Middle frontal gyrus (tissue), 1 donor: ENCODE measurements at regions not wholly inside any gene's neighbourhood (a gene's known extent, or its start where the extent isn't known, plus 50 kb on each side); places are given as distances from the start of the nearest gene placed in this dataset.

Experiments
- DNase-seq: peaks from one replicate; pipeline ENCODE4 v3.0.0-alpha.2; 2015; ENCODE audit warnings: low spot score; ENCODE audit errors: extremely low spot score

GRCh38 chr1:5348732-5349465 is 643.3 kb downstream of the NPHP4 start:
- DNase-seq, result no peak

- no peak for DNase-seq
Measured at GRCh38 chr1:5347726-5348125, 644.5 kb downstream of the NPHP4 start.

GRCh38 chr1:5345556-5345955 is 646.7 kb downstream of the NPHP4 start:
- no peak for DNase-seq

GRCh38 chr1:5343256-5344020 is 648.8 kb downstream of the NPHP4 start:
- DNase-seq, result no peak

- no peak for DNase-seq
Measured at GRCh38 chr1:5342830-5343229, 649.4 kb downstream of the NPHP4 start.

- DNase-seq, result no peak
Measured at GRCh38 chr1:5342172-5342571, 650.1 kb downstream of the NPHP4 start.

- no peak for DNase-seq
Measured at GRCh38 chr1:5341471-5341870, 650.8 kb downstream of the NPHP4 start.

GRCh38 chr1:5340560-5341130 is 651.6 kb downstream of the NPHP4 start:
- no peak for DNase-seq

GRCh38 chr1:5338466-5338865 is 653.8 kb downstream of the NPHP4 start:
- DNase-seq, result no peak

GRCh38 chr1:5333291-5333690 is 658.9 kb downstream of the NPHP4 start:
- DNase-seq, result no peak

- DNase-seq, result no peak
Measured at GRCh38 chr1:5331101-5331500, 661.1 kb downstream of the NPHP4 start.

GRCh38 chr1:5329068-5329739 is 663.0 kb downstream of the NPHP4 start:
- no peak for DNase-seq

- no peak for DNase-seq
Measured at GRCh38 chr1:5324883-5325282, 667.3 kb downstream of the NPHP4 start.

- DNase-seq, result no peak
Measured at GRCh38 chr1:5318143-5318816, 663.9 kb downstream of the AJAP1 start.

GRCh38 chr1:5317391-5317790 is 663.0 kb downstream of the AJAP1 start:
- no peak for DNase-seq

- no peak for DNase-seq
Measured at GRCh38 chr1:5312862-5313261, 658.5 kb downstream of the AJAP1 start.

- DNase-seq, result no peak
Measured at GRCh38 chr1:5312293-5312674, 657.9 kb downstream of the AJAP1 start.

GRCh38 chr1:5311634-5312292 is 657.4 kb downstream of the AJAP1 start:
- no peak for DNase-seq

GRCh38 chr1:5311147-5311546 is 656.7 kb downstream of the AJAP1 start:
- DNase-seq, result no peak

GRCh38 chr1:5308249-5308648 is 653.8 kb downstream of the AJAP1 start:
- no peak for DNase-seq

GRCh38 chr1:5304702-5305101 is 650.3 kb downstream of the AJAP1 start:
- no peak for DNase-seq
